HCT116 (cell line): ENCODE measurements at regions not wholly inside any gene's neighbourhood (a gene's known extent, or its start where the extent isn't known, plus 50 kb on each side); places are given as distances from the start of the nearest gene placed in this dataset.

Experiments
- CTCF ChIP-seq, 3 experiments: fragments of 200-600 bp in 1 of 3; sonication (generic) in 1 of 3; IDR thresholded peaks in 2 of 3; conservative IDR thresholded peaks in 1 of 3; 2 replicates each; pipeline ENCODE4 v1.5.1; 2012 to 2017; ENCODE audit warnings: low read depth in 2 of 3, low read length in 2 of 3, antibody characterized with exemption in 1 of 3, borderline replicate concordance in 1 of 3, control low read depth in 1 of 3, mild to moderate bottlenecking in 1 of 3, mixed read lengths in 1 of 3, mixed run types in 1 of 3, moderate library complexity in 1 of 3; ENCODE audit not compliant: insufficient read depth in 1 of 3
- EZH2 ChIP-seq: fragments of 200-600 bp; sonication (generic); IDR thresholded peaks from 2 replicates; pipeline ENCODE4 v1.6.1; 2017; ENCODE audit warnings: antibody characterized with exemption, mixed run types
- EZH2phosphoT487 ChIP-seq: fragments of 200-600 bp; IDR thresholded peaks from 2 replicates; pipeline ENCODE4 v1.6.1; 2018; ENCODE audit warnings: antibody characterized with exemption, borderline replicate concordance
- FOSL1 ChIP-seq: IDR thresholded peaks from 2 replicates; pipeline ENCODE4 v1.6.1; 2012; ENCODE audit warnings: low read depth
- POLR2A ChIP-seq: IDR thresholded peaks from 2 replicates; pipeline ENCODE4 v1.7.0; 2011; ENCODE audit warnings: borderline replicate concordance; ENCODE audit not compliant: insufficient read depth, insufficient read length; ENCODE audit errors: extremely low read depth
- SIN3A ChIP-seq: IDR thresholded peaks from 2 replicates; pipeline ENCODE4 v1.6.1; 2012; ENCODE audit warnings: low read depth
- SRF ChIP-seq: IDR thresholded peaks from 2 replicates; pipeline ENCODE4 v1.6.1; 2012; ENCODE audit warnings: low read depth
- TF ChIP-seq, protein P1 (sequence below): IDR thresholded peaks from 2 replicates; pipeline ENCODE4 v1.6.1; 2012; ENCODE audit warnings: low read depth

DNA sequence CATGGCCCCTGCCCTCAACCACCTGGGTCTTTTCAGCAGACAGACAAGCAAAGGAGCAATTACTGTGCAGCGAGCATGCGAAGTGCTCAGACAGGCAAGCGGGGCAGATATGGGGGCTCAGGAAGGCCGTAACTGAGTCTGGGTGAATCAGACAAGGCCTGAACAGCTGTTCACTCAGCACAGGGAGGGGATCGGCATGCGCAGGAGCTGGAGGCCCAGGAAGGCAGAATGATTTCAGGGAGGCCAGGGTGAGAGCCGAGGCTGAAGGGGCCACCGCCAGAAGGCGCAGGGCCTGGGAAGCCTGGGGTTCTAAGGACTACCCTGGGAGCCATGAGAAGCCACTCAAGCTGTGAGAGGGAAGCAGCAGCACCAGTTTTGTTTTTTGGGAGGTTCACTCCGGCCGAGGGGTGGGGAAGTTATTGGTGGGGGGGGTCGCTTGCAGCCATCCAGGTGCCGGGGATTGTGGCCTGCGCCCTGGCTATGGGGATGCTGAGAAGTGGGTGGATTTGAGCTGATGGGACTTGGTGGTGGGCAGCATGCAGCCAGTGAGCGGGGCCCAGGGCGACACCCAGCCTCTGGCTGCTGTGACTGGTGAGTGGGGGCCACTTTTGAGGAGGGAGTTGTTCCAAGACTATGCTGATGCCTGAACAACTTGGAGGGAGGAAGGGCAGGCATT is 132.2 kb downstream of the TSN start:
- TF ChIP-seq, protein P1, sequence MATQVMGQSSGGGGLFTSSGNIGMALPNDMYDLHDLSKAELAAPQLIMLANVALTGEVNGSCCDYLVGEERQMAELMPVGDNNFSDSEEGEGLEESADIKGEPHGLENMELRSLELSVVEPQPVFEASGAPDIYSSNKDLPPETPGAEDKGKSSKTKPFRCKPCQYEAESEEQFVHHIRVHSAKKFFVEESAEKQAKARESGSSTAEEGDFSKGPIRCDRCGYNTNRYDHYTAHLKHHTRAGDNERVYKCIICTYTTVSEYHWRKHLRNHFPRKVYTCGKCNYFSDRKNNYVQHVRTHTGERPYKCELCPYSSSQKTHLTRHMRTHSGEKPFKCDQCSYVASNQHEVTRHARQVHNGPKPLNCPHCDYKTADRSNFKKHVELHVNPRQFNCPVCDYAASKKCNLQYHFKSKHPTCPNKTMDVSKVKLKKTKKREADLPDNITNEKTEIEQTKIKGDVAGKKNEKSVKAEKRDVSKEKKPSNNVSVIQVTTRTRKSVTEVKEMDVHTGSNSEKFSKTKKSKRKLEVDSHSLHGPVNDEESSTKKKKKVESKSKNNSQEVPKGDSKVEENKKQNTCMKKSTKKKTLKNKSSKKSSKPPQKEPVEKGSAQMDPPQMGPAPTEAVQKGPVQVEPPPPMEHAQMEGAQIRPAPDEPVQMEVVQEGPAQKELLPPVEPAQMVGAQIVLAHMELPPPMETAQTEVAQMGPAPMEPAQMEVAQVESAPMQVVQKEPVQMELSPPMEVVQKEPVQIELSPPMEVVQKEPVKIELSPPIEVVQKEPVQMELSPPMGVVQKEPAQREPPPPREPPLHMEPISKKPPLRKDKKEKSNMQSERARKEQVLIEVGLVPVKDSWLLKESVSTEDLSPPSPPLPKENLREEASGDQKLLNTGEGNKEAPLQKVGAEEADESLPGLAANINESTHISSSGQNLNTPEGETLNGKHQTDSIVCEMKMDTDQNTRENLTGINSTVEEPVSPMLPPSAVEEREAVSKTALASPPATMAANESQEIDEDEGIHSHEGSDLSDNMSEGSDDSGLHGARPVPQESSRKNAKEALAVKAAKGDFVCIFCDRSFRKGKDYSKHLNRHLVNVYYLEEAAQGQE: no peak
- TF ChIP-seq CTCF (IDR thresholded peaks at IDR 0.05 in 2 of 3, conservative IDR thresholded peaks at IDR 0.05 in 1 of 3; ENCODE audit: borderline replicate concordance in 1 of 3, insufficient read depth in 1 of 3, low read depth in 2 of 3, low read length in 2 of 3): no peak
- TF ChIP-seq SIN3A: no peak
- no peak for TF ChIP-seq SRF
- TF ChIP-seq EZH2: no peak
- TF ChIP-seq FOSL1: no peak
- no peak for TF ChIP-seq EZH2phosphoT487
- TF ChIP-seq POLR2A: no peak
